Stimulated activated naive CD8-positive, alpha-beta T cell treated with anti-CD3 and anti-CD28 coated beads, Interleukin-15, Interleukin-2, amounts not matched to agents 100 U/mL and 50 U/mL, for 24 hours (primary cell): ENCODE measurements at regions not wholly inside any gene's neighbourhood (a gene's known extent, or its start where the extent isn't known, plus 50 kb on each side); places are given as distances from the start of the nearest gene placed in this dataset.
"Not testable (repeated sequence)": the region's sequence is repeated elsewhere in the genome, so short reads cannot be mapped to it uniquely, and the experiment has no call there.

Source experiments
- ATAC-seq: fragments of 150-1000 bp; cut with Tn5 transposase; one replicate; pipeline ENCODE4 v1.10.0; 2021
- DNase-seq: peaks from one replicate; pipeline ENCODE4 v3.0.0; 2021

DNA sequence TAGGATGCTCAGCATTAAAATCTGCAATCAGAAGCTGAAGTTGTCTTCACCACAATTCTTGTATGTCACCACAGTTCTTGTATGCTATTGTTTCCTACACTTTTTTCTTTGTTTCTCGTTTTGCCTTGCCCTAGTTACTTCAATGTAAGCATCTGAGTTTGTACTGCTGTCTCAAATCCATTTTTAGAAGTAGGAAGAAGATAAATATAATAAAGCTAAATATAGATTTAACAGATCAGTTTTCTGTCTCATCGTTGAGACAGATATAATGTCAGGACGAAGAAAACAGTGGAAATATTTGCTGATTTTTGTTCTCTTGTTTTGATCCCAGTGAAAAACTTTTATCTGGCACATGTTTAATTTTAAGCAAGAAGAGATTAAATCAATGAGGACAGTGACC lies 318.0 kb downstream of the QKI start:
- no peak for DNase-seq
- no peak for ATAC-seq

DNA sequence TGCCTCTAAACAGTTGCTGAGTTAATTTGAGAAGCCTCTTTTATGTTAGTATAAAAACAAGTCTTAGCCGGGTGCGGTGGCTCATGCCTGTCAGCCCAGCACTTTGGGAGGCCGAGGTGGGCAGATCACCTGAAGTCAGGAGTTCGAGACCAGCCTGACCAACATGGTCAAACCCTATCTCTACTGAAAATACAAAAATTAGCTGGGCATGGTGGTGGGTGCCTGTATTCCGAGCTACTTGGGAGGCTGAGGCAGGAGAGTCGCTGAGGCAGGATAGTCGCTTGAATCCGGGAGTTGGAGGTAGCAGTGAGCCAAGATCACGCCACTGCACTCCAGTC lies 317.5 kb downstream of the QKI start:
- not testable (repeated sequence) for DNase-seq

DNA sequence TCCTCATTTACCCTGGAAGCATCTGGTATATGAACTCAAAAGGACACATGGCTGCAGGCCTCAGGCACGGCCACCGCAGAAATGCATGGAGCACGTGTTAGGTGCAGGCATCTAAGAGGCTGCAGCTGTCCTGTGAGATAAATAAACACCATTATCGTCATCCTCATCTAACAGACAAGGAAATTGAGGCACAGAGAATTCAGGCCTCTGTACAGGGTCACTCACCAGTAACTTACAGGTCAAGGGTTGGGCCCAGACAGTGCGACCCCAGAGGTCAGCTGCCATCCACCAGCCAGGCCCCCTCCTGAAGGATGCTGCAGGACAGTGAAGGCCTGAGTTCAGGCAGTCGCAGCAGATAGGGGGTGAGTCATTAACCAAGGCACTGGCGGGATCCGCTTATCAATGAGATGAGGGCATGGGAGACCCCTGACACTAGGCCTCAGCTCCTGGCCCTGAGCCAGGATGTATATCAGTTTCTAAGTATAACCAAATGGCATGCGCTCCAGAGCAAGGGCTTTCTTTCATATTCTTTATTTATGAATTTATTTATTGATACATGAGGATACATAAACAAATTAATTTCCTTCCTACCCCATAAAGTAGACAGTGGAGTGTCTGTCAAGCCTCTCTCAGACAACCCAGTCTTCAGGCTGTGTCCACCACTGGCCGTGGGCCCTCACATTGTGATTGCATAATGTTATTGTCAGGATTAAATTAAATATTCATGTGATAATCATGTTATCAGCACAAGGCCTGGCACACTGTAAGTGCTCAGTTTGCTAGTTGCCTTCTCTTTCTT lies 316.9 kb downstream of the QKI start:
- ATAC-seq = no peak
- DNase-seq = no peak

More for the DNA sequence above, 317.5 kb downstream of the QKI start:
- not testable (repeated sequence) for ATAC-seq

DNA sequence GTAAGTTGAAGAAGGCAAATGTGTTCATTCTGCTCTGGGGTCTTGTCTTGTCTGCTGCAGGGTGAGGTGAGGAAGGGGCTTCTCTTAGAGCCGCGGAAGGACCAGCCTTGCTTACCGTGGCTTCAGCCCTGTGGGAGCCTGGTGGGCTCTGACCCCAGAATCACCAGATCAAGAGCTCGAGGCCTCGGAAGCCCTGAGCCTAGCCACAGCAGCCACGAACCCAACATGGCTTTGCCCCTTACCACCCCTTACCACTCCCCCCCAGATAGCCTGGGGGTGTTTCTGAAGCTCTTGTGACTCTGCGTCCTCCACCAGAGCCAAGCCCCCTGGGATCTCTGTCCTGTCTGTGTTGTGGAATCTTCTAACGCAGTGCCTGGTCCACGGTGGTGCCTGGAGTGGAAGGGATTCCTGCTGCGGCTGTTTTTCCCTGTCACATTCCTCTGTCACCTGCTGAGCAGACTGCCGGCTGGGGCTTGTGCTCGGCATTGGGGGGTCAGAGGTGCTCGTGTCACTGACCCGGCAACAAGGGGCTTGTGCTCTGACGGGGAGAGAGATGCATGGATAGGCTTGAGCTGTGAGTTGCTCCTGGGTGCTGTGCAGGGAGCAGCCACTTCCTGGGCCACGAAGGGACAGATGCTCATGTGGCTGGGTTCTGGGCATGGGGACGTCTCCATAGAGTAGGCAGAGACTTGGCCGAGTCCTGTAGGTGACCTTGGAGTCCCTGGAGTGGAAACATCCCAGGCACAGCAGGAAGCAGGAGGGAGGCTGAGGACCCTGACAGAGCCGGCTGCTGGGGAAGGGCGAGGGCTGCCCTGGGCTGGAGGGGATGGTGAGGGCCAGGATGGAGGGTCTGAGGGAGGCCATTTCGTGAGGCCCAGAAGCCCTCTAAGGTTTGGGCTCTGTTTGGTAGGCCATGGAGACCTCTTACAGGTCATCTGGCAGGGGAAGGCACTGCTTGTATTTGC lies 316.0 kb downstream of the QKI start:
- no peak for DNase-seq

DNA sequence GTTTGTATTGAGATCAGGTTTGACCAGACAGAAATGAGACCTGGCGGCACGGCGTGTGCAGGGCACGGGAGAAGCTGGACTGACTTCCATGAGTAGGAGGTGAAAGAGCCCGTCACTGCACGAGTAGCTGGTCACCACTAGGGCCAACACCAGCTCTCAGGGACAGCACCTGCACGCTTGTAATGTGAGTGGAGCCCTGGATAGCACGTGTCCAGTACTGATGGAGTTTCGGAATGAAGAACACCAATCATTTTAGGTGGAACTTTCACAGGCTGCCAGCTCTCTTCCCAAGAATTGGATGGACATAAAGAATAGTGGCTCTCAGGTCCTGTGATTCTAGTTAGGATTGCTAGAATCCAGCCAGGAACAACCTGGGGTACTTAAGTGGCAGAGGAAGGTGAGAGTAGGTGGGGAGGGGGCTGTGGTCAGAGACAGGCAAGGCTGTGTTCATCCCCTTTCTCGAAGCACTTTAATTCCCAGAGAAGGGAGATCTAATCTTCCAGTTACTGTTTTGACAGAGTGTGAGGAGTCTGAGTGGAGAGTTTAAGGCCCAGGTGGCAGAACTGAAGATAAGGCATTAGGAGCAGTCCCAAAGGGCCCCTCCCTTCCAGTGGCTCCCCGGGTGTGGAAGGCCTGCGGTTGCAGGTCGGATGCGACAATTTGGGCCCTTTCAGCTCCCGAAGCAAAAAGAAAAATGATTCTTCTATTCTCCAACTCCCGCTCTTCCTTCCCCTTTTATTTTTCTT lies 314.8 kb downstream of the QKI start:
- DNase-seq (no peak), ATAC-seq (no peak)

More for the DNA sequence above, 316.0 kb downstream of the QKI start:
- no peak for ATAC-seq

DNA sequence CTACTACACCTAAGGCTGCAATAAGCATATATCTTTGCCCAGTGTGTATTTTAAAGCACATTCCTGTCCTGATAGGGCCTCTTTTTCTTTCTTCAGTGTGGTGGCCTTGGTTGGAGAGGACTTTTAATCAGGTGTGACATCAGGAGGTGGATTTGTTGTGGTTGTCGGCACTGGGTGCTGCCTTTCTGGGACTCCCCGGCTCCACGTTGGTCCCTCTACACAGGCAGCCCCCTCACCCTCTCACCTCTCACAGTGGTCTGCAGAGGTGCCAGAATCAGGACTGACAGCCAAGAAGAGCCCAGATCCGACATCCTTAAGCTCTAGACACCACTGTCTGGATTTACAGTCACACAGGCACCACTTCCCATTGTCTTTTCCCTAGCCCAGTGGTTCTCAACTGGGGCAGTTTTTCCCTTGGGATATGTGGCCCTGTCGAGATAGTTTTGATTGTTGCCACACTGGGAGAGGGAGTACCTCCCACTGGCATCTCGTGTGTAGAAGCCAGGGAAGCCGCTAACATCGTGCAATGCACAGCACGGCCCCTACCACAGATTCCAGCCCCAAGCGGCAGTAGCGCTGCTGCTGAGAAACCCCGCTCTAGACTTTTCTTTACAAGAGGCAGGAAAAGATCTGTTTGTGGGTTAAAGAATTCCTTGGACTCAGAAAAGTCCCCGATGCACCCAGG lies 314.1 kb downstream of the QKI start:
- ATAC-seq = no peak
- no peak for DNase-seq

DNA sequence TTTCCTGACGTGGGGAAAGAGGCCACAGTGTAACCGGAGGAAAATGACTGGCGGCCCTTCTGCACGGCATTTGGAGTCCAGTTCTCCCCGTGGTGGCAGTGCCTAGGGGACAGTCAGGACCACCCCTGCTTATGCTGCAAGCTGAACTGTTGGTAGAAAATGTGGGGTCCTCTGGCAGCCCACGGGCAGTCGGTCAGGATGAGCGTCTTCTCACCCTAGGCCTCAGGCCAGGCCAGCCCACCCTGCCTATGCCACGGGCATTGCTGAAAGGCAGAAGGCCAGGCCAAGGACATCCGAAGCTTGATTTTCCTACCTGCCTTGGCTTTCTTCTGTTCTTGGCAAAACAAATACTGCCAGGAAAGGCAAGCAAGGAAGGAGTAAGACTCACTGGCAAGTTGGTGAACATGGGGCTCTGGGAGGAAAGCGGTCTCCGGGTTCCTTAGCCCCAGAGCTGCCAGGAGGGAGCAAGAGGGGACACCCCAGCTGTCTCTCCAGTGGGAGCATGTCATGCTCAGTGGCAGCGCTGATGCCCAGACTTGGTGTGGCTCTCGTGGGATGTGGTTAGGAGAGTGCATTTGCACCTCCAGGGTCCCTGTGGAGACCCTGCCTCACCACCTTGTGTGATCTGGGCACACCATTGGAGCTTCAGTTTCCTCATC lies 311.6 kb downstream of the QKI start:
- no peak for ATAC-seq
- DNase-seq = no peak

DNA sequence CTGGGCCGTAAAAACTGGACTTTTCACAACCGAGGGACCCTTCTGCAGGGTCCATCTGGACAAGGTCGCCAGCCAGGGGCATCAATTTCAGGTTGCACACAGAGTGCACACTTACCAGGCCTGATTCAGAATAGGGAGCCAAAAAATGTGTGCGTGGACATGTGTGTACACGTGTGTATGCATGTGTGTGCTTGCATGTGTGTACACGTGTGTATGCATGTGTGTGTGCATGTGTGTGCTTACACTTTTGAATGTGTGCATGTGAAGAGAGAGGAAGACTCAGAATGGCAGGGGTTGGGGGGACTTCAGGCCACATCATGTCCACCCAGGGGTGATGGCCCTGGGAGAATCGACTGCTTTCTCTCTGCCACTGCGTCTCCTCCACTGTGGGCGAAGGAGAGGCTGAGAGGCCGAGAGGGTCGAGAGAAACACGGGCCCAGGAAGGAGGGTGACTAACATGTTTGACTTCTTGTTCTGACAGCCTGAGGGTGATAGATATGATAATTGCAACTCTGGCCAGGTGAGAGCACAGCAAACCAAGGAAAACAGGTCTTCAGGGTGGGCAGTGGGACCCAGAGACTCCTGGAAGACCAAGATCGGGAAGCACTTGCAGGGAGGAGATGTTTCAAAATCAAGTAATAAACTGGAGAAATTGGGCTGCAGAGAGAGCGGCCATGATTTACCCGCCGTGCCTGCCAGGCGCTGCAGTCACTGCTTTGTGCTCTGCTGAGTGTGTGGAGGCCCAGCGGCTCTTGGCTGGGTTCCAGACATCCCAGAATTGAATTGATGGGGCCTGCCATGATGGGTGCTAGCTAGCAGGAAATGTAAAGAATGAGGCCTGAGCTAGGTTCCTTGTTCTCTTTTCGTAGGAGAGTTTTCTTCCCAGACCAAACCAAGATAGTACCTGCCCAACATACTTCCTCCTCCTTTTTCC lies 310.8 kb downstream of the QKI start:
- ATAC-seq (no peak), DNase-seq (no peak)

DNA sequence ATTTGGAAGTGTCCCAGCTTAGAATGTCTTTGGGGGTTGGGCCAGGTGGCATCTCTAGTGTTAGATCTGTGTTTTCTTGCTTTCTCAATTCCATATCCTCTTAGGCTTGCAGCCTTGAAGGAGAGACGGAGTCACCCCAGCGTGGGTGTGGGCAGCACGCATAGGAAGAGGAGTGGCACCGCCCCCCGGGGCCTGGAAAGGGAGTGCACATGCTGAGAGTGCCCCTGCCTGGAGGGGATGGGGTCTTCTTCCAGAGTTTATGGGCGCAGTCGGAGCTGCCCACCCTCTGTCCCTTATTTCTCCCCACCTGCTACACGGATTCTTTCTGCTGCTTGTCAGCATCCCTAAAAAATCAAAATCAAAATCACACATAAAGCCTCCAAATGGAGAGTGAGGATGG lies 309.7 kb downstream of the QKI start:
- DNase-seq = no peak
- ATAC-seq = no peak

DNA sequence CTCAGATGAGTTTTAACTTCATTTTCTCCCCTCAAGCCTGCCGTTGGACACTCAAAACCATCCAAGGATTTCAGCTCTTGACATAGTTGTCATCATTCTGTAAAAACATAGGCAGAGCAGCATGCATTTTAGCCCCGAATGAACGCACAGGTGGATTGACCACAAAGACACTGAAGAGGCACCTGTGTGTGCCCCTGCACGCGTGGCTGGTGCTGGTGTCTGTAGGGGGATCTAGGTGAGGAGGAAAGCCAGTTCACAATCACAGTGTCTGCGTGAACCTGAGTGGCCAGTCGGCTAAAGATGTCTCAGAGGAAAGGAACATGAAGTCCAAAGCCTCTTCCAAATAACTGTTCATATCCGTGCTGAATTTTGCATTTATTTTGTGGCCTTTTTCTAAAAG lies 309.2 kb downstream of the QKI start:
- ATAC-seq = no peak
- no peak for DNase-seq

DNA sequence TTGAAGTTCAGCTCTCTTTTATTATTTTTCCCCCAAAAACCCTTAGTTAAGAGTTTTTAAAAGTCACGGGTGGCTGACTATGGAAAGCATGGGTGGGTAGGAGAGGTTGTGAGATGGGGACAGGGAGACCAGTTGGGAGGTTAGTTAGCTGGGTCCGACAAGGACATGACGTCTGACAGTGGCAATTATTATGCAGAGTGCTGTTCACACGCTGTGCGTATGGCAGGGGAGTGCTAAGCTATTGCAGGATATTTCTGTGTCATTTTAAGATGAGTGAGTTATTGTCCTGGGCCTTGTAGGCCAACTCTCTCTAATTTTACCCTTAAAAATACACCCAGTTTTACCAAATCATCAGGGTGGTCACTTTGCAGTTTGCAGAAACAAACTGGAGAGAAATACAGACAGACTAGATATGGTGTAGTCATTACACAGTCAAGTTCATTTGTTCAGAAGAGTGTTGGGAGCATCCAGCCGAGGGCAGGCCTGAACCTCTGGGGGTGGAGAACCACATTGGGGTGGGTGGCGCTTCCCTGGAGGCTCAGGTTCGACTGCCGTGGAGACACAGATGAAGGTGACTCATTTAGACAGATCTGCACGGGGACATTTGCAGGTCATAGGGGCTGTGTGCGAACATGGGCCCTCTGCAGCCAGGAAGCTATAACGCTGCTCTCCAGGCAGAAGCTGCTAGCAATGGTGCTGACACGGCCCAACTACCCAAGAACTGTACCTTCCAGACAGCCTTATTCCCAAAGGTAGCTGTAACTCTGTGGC lies 307.6 kb downstream of the QKI start:
- no peak for DNase-seq
- ATAC-seq = no peak

DNA sequence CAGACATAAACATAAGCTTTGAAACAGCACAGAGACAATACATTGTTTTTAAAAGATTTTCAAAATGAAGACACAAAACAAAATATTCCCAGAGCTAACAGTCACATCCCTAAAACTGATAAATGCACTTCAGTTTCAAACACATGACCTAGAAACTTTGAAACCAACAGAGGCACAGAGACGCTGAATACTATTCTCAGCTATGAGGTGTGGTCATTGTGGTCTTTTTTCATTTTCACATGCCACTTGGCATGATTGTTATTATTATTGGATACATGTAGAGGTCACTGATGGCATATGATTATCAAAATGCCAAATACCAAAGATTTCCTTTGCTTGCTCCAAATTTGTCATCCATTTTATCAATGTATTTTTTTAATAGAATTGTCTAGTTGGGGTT lies 306.9 kb downstream of the QKI start:
- ATAC-seq = no peak
- DNase-seq = no peak

DNA sequence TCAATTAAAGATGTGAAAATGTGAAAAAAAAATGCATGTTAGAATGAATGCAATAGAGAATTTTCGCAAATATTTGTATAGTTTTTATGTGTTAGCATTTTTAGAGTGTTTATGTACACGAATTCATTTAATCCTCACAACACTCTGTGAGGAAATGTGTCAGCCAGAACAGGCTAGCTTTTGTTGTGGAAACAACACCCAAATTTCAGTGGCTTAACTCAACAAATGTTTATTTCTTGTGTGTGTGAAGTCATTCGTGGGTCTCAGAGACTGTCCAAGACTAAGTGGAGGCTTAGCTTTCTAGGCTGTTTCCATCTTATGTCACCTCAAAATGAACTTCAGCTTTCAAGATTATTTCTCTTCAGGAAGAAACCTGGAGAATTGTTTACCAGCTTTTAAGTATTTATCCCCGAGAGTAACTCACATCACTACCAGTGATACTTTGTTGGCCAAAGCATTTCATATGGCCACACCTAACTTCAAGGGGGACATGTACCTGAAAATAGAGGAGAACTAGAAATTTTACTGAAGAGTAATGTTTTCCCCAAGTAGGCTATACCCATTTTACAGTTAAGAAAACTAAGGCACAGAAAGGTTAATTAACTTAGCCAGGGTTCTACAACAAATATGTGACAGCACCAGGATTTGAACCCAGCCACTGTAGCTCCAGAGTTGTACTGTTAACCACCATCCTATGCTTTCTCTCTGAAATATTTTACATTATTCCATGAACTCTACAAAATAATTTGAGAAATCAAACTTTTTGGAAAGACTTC lies 306.1 kb downstream of the QKI start:
- no peak for ATAC-seq
- no peak for DNase-seq

DNA sequence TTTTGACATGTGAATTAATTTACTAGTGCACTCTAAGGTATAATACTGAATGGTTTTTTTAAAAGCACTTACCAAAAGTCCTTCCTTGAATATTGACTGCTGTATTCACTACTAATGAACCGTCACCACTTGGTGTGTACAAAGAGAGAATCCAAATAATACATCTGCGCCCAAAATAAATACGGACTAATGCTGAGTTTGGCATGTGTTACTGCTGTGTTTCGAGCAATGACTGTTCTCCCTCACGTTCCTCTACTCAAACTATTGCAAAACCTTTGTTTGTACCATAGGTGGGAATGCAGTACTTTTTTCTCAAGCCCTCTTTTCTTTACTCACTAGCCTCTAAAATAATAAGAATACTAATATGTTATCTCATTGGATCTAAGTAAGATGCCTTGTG lies 305.5 kb downstream of the QKI start:
- DNase-seq = no peak
- no peak for ATAC-seq

DNA sequence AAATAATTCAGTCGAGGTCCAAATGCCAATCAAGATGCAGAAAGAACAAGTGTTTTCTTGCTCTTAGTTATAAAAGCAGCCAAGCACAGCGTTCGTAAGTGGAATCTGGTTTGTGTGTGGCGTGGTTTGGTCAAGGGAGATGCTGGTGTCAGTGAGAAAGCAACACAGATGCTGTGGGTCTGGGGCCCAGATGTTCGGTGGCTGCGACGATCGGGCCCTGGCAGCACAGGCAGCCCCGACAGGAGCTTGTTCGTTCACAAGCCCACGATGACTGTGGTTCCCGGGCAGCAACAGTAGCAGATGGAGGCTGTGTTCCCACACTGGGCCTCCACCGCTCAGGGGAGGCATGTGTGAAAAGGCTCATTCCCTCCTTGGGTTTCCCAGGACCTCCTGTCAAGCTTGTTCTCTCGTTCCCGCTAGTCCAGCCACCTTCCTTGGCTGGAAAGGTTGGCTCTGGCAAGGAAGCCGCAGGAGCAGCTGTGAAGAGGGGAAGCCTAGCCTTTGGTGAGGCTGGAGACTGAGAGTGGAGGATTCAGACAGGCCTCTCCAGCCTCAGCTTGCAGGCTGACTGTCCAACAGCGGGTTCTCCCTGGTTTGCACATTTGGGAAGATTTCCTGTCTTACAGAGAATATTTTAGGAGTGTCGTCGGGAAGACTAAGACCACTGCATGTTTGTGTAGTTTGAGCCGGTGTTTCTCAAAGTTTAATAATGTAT lies 304.7 kb downstream of the QKI start:
- DNase-seq (no peak), ATAC-seq (no peak)

DNA sequence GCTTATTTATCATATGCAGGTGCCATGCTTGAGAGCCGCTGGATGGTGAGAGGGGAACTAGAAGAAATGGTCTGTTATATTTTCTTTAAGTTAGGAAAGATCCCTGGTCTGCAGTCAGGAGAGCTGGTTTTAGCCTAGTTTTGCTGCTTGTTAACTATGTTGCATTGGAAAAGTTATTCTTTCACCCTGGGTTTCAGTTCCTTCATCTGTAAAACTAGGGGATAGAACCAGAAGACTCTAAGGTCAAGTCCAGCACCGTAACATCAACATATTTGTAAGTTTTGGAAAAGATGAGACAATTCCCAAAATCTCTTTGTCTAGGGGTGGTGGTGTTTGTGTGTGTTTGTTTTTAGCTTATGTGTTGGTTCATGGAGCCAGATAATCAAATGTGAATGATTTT lies 304.0 kb downstream of the QKI start:
- ATAC-seq (no peak), DNase-seq (no peak)

DNA sequence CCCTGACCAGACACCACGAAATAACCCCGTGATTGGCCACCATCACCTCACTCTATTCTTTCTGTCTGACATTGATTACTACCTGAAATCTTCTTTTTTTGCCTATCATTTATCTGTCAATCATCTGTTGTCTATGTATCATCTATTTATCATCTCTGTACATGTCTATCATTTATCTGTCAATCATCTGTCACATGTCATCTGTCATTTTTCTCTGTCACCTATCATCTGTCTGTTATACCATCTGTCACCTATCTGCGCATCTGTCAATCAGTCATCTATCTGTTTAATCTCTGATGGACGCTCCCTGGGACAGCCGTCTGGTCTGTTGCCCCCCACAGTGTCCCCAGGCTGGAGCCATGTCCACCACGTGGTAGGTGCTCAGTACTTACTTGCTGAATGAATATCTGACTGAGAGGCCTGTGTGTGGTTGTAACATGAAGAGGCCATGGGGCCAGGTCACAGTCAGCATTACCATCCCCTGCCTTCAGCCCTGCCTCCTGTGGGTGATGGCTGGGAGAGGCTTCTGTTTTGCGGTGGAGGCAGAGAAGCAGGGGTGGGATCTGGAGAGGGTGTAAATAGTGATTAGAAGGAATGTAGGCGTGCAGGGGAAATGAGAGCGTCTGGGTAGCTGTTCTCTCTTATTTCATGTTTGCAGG lies 302.7 kb downstream of the QKI start:
- DNase-seq (no peak), ATAC-seq (no peak)

DNA sequence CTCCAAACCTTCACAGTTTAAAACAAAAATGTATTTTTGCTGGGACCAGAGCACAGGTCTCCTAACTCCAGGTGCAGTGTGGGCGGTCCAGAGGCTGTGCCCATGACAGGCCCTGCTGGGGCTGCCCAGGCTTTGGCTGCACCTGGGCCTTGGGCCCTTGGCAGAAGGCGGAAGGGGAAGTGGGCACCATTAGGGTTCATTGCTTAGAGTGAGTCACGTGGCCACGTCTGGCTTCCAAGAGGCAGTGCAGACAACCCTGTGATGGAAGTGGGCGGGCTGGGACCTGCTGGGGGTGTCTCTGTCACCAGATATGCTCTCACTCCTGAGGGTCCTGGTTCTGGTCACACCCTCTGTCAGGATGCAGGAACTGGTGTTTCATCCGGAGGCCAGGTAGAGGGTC lies 302.2 kb downstream of the QKI start:
- DNase-seq = no peak

More for the DNA sequence above, 302.2 kb downstream of the QKI start:
- no peak for ATAC-seq
